ENCODE measurements at regions not wholly inside any gene's neighbourhood (a gene's known extent, or its start where the extent isn't known, plus 50 kb on each side); places are given as distances from the start of the nearest gene placed in this dataset.

DNA sequence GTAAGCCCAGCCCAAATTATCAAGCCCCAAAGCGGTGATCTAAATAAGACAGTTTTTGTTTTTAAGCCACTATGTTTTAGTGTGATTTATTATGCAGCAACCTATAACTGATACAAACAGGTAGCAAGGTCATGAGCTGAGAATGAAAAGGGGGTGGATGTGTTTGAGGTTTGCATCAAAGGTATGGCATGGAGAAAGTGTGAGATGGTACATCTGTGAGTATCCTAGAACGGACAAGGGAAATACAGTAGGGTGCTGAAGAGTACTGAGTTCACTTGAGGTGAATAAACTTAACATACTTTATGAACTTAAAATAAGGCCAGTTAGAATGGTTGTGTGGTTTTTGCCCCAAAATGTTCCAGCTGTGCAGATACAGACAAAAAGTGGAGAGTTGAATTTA is 286.0 kb upstream of the B3GALT2 start:
- no peak overlapping the region for H3K4me3 ChIP-seq (ENCODE audit: low read depth, low read length)
- DNase-seq (ENCODE audit: low read depth), result no peak
- TF ChIP-seq, protein P1, sequence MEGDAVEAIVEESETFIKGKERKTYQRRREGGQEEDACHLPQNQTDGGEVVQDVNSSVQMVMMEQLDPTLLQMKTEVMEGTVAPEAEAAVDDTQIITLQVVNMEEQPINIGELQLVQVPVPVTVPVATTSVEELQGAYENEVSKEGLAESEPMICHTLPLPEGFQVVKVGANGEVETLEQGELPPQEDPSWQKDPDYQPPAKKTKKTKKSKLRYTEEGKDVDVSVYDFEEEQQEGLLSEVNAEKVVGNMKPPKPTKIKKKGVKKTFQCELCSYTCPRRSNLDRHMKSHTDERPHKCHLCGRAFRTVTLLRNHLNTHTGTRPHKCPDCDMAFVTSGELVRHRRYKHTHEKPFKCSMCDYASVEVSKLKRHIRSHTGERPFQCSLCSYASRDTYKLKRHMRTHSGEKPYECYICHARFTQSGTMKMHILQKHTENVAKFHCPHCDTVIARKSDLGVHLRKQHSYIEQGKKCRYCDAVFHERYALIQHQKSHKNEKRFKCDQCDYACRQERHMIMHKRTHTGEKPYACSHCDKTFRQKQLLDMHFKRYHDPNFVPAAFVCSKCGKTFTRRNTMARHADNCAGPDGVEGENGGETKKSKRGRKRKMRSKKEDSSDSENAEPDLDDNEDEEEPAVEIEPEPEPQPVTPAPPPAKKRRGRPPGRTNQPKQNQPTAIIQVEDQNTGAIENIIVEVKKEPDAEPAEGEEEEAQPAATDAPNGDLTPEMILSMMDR (conservative IDR thresholded peaks at IDR 0.05; ENCODE audit: low read depth, low read length), result no peak

- no peak for DNase-seq (ENCODE audit: low read depth)
- TF ChIP-seq, protein P1 (conservative IDR thresholded peaks at IDR 0.05; ENCODE audit: low read depth, low read length), result no peak
- H3K4me3 ChIP-seq (ENCODE audit: low read depth, low read length), result no peak overlapping the region
Measured at GRCh38 chr1:193471981-193472380, 285.6 kb upstream of the B3GALT2 start.

- no peak for DNase-seq (ENCODE audit: low read depth)
- TF ChIP-seq, protein P1 (conservative IDR thresholded peaks at IDR 0.05; ENCODE audit: low read depth, low read length), result no peak
- no peak overlapping the region for H3K4me3 ChIP-seq (ENCODE audit: low read depth, low read length)
Measured at GRCh38 chr1:193463326-193463932, 277.0 kb upstream of the B3GALT2 start.

GRCh38 chr1:193462629-193463320 is 276.4 kb upstream of the B3GALT2 start:
- TF ChIP-seq, protein P1 (conservative IDR thresholded peaks at IDR 0.05; ENCODE audit: low read depth, low read length), result no peak
- no peak overlapping the region for H3K4me3 ChIP-seq (ENCODE audit: low read depth, low read length)
- DNase-seq (ENCODE audit: low read depth), result no peak

DNA sequence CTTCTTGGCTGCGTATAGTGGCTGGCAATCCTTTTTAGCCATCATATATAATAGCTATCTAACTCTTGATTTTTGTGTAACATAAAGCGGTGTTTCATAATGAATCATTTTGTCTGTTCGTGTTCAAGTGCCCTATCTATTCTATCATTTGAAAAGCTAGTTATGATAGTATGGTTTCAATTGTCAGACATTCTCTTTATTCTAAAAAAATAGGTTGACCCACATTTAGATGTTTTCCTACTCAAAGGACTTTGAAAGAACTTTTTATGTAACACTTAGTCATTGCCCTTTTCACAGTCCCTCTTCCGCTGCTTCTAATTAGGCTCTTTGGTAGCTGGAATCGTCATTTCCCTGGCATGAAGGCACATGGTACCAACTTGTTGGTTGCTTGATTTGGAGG is 272.2 kb upstream of the B3GALT2 start:
- no peak overlapping the region for H3K4me3 ChIP-seq (ENCODE audit: low read depth, low read length)
- no peak for DNase-seq (ENCODE audit: low read depth)
- TF ChIP-seq, protein P1 (conservative IDR thresholded peaks at IDR 0.05; ENCODE audit: low read depth, low read length), result no peak

DNA sequence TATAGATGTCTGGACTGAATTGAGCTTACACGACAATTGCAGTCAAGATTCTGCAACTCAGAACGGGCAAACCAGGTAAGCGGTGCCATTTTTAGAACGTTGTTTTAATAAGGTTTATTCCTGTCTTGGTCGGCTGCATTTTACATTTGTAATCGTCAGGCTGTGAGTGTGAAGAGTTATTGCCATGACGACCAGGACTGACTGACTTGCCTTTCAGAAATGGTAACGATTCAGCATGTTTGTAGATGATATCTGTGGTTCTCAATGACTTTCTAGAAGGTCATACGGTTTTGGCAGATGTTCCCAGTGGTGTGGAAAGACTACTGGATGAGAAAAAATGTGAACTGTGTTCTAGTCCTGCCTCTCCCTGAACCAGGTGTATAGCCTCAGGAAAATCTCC is 271.3 kb upstream of the B3GALT2 start:
- DNase-seq (ENCODE audit: low read depth), result peak; percentile 12
- TF ChIP-seq, protein P1 (conservative IDR thresholded peaks at IDR 0.05; ENCODE audit: low read depth, low read length), result no peak
- H3K4me3 ChIP-seq (ENCODE audit: low read depth, low read length), result no peak overlapping the region

GRCh38 chr1:193456811-193457280 is 270.4 kb upstream of the B3GALT2 start:
- TF ChIP-seq, protein P1 (conservative IDR thresholded peaks at IDR 0.05; ENCODE audit: low read depth, low read length), result no peak
- DNase-seq (ENCODE audit: low read depth), result no peak
- no peak overlapping the region for H3K4me3 ChIP-seq (ENCODE audit: low read depth, low read length)

Data from epithelial cell of proximal tubule (primary cell).